GM23338 (cell line): ENCODE measurements at regions not wholly inside any gene's neighbourhood (a gene's known extent, or its start where the extent isn't known, plus 50 kb on each side); places are given as distances from the start of the nearest gene placed in this dataset.

Experiments used
- ATAC-seq: fragments of 200-7000 bp; cut with Tn5 transposase; 3 replicates; pipeline ENCODE4 v1.9.1; 2020
- DNase-seq: peaks from one replicate; pipeline ENCODE4 v3.0.0-alpha.2; 2015; ENCODE audit warnings: low spot score
- H2AFZ ChIP-seq: fragments of 200-600 bp; sonication (generic); 2 replicates; pipeline ENCODE4 v1.8.0; 2016; ENCODE audit warnings: antibody characterized with exemption, mild to moderate bottlenecking, moderate library complexity
- H3F3A ChIP-seq: fragments of 200-600 bp; sonication (generic); replicated peaks from 2 replicates; pipeline ENCODE4 v1.8.0; 2017; ENCODE audit warnings: antibody characterized with exemption, mixed run types, low read depth
- H3K27ac ChIP-seq: fragments of 200-600 bp; sonication (generic); 2 replicates; pipeline ENCODE4 v1.6.1; 2016; ENCODE audit warnings: low read depth
- H3K27me3 ChIP-seq: fragments of 200-600 bp; sonication (generic); 2 replicates; pipeline ENCODE4 v1.8.0; 2016; ENCODE audit warnings: mild to moderate bottlenecking, mixed run types, moderate library complexity; ENCODE audit not compliant: insufficient read depth
- H3K36me3 ChIP-seq: fragments of 200-600 bp; sonication (generic); 2 replicates; pipeline ENCODE4 v1.8.0; 2016; ENCODE audit warnings: mild to moderate bottlenecking; ENCODE audit not compliant: insufficient read depth
- H3K4me1 ChIP-seq: fragments of 200-600 bp; sonication (generic); 2 replicates; pipeline ENCODE4 v1.8.0; 2016; ENCODE audit warnings: mild to moderate bottlenecking, moderate library complexity; ENCODE audit not compliant: insufficient read depth
- H3K4me2 ChIP-seq: fragments of 200-600 bp; sonication (generic); 2 replicates; pipeline ENCODE4 v1.7.1; 2017; ENCODE audit warnings: mixed run types
- H3K4me3 ChIP-seq: fragments of 200-600 bp; sonication (generic); 2 replicates; pipeline ENCODE4 v1.6.1; 2016; ENCODE audit warnings: mixed run types
- H3K79me2 ChIP-seq: fragments of 200-600 bp; sonication (generic); replicated peaks from 2 replicates; pipeline ENCODE4 v1.8.0; 2017; ENCODE audit warnings: mild to moderate bottlenecking; ENCODE audit not compliant: insufficient read depth
- H3K9me2 ChIP-seq: fragments of 200-600 bp; sonication (generic); 2 replicates; pipeline ENCODE4 v1.8.0; 2017; ENCODE audit not compliant: insufficient read depth
- H4K20me1 ChIP-seq: fragments of 200-600 bp; sonication (generic); replicated peaks from 2 replicates; pipeline ENCODE4 v1.8.0; 2017; ENCODE audit warnings: mild to moderate bottlenecking; ENCODE audit not compliant: insufficient read depth
- H3K27ac Mint-ChIP-seq: 2 replicates; pipeline ENCODE4 v1.8.0; 2020; ENCODE audit warnings: inconsistent platforms, mild to moderate bottlenecking, moderate library complexity, mixed read lengths
- H3K27me3 Mint-ChIP-seq: 3 replicates; pipeline ENCODE4 v1.8.0; 2022; ENCODE audit warnings: low read depth, mild to moderate bottlenecking, moderate library complexity, mixed read lengths, inconsistent platforms; ENCODE audit not compliant: insufficient read depth, poor library complexity
- H3K36me3 Mint-ChIP-seq: 3 replicates; pipeline ENCODE4 v1.8.0; 2021; ENCODE audit warnings: low read depth, mild to moderate bottlenecking, inconsistent platforms, moderate library complexity, mixed read lengths
- H3K4me1 Mint-ChIP-seq: 3 replicates; pipeline ENCODE4 v1.8.0; 2020; ENCODE audit warnings: mild to moderate bottlenecking, inconsistent platforms, mixed read lengths
- H3K4me3 Mint-ChIP-seq: 3 replicates; pipeline ENCODE4 v1.8.0; 2021; ENCODE audit warnings: moderate library complexity, mild to moderate bottlenecking, inconsistent platforms, mixed read lengths
- H3K9me3 Mint-ChIP-seq: 3 replicates; pipeline ENCODE4 v1.8.0; 2020; ENCODE audit warnings: moderate library complexity, mild to moderate bottlenecking, inconsistent platforms, mixed read lengths
- CREB1 ChIP-seq: fragments of 250-450 bp; sonication (Bioruptor Pico); IDR thresholded peaks from 2 replicates; pipeline ENCODE4 v1.5.0; 2020; ENCODE audit warnings: low read depth, mild to moderate bottlenecking, moderate library complexity
- EZH2 ChIP-seq: fragments of 200-600 bp; sonication (generic); IDR thresholded peaks from one replicate; pipeline ENCODE4 v1.8.0; 2017; ENCODE audit warnings: antibody characterized with exemption, mild to moderate bottlenecking, low read depth; ENCODE audit not compliant: unreplicated experiment
- EZH2phosphoT487 ChIP-seq: fragments of 200-600 bp; sonication (generic); IDR thresholded peaks from one replicate; pipeline ENCODE4 v1.8.1; 2018; ENCODE audit warnings: antibody characterized with exemption; ENCODE audit not compliant: unreplicated experiment
- JUNB ChIP-seq: IDR thresholded peaks from one replicate; pipeline ENCODE4 v1.6.1; 2016; ENCODE audit warnings: antibody characterized with exemption; ENCODE audit not compliant: unreplicated experiment
- POLR2AphosphoS5 ChIP-seq: IDR thresholded peaks from 2 replicates; pipeline ENCODE4 v1.6.1; 2016; ENCODE audit warnings: antibody characterized with exemption, low read depth
- STAT1 ChIP-seq: IDR thresholded peaks from one replicate; pipeline ENCODE4 v1.6.1; 2016; ENCODE audit warnings: antibody characterized with exemption; ENCODE audit not compliant: unreplicated experiment
- ZNF114 ChIP-seq: fragments of 250-450 bp; sonication (Bioruptor Pico); IDR thresholded peaks from 2 replicates; pipeline ENCODE4 v1.5.0; 2020; ENCODE audit warnings: mild to moderate bottlenecking, moderate library complexity
- TF ChIP-seq, protein P1 (sequence below): fragments of 250-450 bp; sonication (Bioruptor Pico); IDR thresholded peaks from 2 replicates; pipeline ENCODE4 v1.5.0; 2020; ENCODE audit warnings: mild to moderate bottlenecking, moderate library complexity
- TF ChIP-seq, protein P2 (sequence below): IDR thresholded peaks from 2 replicates; pipeline ENCODE4 v1.6.1; 2016; ENCODE audit warnings: antibody characterized with exemption

DNA sequence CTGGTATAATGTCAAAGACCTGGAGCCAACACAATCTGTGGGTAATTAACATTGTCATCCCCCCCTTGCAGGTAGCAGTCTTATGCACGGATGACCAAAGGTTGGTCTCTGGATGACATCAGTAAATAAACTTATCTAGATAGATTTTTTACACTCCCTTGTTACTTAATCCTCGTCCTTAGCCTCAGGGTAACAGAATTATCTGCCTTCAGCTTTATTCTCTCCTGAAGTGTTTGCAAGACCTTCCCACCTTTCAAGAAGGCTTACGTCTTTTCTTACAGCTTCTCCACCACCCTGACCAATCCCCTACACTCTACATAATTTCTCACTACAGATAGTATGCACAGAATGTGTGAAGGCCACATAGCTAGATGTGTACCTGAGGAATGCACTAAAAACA, 434.8 kb upstream of the HTR1E start:
- no peak for ATAC-seq
- no peak for TF ChIP-seq EZH2
- TF ChIP-seq, protein P1, sequence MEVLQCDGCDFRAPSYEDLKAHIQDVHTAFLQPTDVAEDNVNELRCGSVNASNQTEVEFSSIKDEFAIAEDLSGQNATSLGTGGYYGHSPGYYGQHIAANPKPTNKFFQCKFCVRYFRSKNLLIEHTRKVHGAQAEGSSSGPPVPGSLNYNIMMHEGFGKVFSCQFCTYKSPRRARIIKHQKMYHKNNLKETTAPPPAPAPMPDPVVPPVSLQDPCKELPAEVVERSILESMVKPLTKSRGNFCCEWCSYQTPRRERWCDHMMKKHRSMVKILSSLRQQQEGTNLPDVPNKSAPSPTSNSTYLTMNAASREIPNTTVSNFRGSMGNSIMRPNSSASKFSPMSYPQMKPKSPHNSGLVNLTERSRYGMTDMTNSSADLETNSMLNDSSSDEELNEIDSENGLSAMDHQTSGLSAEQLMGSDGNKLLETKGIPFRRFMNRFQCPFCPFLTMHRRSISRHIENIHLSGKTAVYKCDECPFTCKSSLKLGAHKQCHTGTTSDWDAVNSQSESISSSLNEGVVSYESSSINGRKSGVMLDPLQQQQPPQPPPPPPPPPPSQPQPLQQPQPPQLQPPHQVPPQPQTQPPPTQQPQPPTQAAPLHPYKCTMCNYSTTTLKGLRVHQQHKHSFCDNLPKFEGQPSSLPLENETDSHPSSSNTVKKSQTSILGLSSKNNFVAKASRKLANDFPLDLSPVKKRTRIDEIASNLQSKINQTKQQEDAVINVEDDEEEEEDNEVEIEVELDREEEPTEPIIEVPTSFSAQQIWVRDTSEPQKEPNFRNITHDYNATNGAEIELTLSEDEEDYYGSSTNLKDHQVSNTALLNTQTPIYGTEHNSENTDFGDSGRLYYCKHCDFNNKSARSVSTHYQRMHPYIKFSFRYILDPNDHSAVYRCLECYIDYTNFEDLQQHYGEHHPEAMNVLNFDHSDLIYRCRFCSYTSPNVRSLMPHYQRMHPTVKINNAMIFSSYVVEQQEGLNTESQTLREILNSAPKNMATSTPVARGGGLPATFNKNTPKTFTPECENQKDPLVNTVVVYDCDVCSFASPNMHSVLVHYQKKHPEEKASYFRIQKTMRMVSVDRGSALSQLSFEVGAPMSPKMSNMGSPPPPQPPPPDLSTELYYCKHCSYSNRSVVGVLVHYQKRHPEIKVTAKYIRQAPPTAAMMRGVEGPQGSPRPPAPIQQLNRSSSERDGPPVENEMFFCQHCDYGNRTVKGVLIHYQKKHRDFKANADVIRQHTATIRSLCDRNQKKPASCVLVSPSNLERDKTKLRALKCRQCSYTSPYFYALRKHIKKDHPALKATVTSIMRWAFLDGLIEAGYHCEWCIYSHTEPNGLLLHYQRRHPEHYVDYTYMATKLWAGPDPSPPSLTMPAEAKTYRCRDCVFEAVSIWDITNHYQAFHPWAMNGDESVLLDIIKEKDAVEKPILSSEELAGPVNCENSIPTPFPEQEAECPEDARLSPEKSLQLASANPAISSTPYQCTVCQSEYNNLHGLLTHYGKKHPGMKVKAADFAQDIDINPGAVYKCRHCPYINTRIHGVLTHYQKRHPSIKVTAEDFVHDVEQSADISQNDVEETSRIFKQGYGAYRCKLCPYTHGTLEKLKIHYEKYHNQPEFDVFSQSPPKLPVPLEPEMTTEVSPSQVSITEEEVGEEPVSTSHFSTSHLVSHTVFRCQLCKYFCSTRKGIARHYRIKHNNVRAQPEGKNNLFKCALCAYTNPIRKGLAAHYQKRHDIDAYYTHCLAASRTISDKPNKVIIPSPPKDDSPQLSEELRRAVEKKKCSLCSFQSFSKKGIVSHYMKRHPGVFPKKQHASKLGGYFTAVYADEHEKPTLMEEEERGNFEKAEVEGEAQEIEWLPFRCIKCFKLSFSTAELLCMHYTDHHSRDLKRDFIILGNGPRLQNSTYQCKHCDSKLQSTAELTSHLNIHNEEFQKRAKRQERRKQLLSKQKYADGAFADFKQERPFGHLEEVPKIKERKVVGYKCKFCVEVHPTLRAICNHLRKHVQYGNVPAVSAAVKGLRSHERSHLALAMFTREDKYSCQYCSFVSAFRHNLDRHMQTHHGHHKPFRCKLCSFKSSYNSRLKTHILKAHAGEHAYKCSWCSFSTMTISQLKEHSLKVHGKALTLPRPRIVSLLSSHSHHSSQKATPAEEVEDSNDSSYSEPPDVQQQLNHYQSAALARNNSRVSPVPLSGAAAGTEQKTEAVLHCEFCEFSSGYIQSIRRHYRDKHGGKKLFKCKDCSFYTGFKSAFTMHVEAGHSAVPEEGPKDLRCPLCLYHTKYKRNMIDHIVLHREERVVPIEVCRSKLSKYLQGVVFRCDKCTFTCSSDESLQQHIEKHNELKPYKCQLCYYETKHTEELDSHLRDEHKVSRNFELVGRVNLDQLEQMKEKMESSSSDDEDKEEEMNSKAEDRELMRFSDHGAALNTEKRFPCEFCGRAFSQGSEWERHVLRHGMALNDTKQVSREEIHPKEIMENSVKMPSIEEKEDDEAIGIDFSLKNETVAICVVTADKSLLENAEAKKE (CRISPR knock-in tag), result no peak
- Mint-ChIP-seq H3K4me3 (no peak overlapping the region), H3K4me1 (no peaks in the 10 kb centered on the region), H3K9me3 (peaks cover 29% of the 10 kb centered on the region), H3K27me3 (no peaks in the 10 kb centered on the region), H3K36me3 (peaks cover 22% of the 10 kb centered on the region), H3K27ac (no peak overlapping the region)
- no peak overlapping the region for H3K4me3 ChIP-seq
- no peaks in the 10 kb centered on the region for H3K27me3 ChIP-seq
- no peak overlapping the region for H3K4me2 ChIP-seq
- DNase-seq, result no peak
- no peaks in the 10 kb centered on the region for H3K4me1 ChIP-seq
- 0 out of 2 replicates have a peak, but pooled peaks cover 3% of the 10 kb centered on the region for H3K36me3 ChIP-seq
- H3K9me2 ChIP-seq, result no peaks in the 10 kb centered on the region; the same call in 1 of the 2 replicates
- H2AFZ ChIP-seq, result no peak overlapping the region
- H3K79me2 ChIP-seq, result no peaks in the 10 kb centered on the region
- no peaks in the 10 kb centered on the region for H3F3A ChIP-seq
- H4K20me1 ChIP-seq, result no peaks in the 10 kb centered on the region
- H3K27ac ChIP-seq, result no peak overlapping the region

DNA sequence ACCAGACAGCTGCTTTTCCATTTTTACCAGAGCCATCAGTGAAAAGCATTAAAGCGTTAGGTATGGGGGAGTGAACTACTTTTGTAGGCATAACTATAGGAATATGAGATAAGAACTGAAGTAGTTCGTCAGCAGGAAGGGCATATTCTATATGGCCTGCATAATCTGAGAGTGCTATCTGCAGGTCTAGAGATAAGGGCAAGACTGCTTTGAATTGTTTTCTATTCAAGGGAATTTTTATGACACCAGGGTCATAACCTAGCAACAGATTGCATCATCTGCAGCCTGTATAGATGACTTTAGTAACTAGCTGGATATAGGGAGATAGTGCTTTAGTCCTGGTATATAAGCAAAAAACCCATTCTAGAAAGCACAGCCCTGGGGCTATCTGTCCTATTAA, 437.3 kb upstream of the HTR1E start:
- H3K79me2 ChIP-seq, result no peaks in the 10 kb centered on the region
- Mint-ChIP-seq H3K4me3 (no peak overlapping the region), H3K4me1 (no peaks in the 10 kb centered on the region), H3K36me3 (peaks cover 39% of the 10 kb centered on the region), H3K27me3 (no peaks in the 10 kb centered on the region), H3K9me3 (peaks cover 46% of the 10 kb centered on the region), H3K27ac (no peak overlapping the region)
- H3K4me2 ChIP-seq, result no peak overlapping the region
- H3K36me3 ChIP-seq, result 0 out of 2 replicates have a peak, but pooled peaks cover 3% of the 10 kb centered on the region
- no peaks in the 10 kb centered on the region for H4K20me1 ChIP-seq
- no peaks in the 10 kb centered on the region for H3F3A ChIP-seq
- H3K4me1 ChIP-seq, result no peaks in the 10 kb centered on the region
- no peak overlapping the region for H2AFZ ChIP-seq
- H3K27ac ChIP-seq, result no peak overlapping the region
- DNase-seq, result no peak
- ATAC-seq, result no peak
- no peaks in the 10 kb centered on the region for H3K27me3 ChIP-seq
- no peak overlapping the region for H3K4me3 ChIP-seq
- H3K9me2 ChIP-seq, result no peaks in the 10 kb centered on the region; the same call in 1 of the 2 replicates
- TF ChIP-seq JUNB (no peak), ZNF114 (CRISPR knock-in tag) (no peak), EZH2phosphoT487 (no peak), CREB1 (CRISPR knock-in tag) (no peak), POLR2AphosphoS5 (no peak), STAT1 (no peak)
- TF ChIP-seq, protein P2, sequence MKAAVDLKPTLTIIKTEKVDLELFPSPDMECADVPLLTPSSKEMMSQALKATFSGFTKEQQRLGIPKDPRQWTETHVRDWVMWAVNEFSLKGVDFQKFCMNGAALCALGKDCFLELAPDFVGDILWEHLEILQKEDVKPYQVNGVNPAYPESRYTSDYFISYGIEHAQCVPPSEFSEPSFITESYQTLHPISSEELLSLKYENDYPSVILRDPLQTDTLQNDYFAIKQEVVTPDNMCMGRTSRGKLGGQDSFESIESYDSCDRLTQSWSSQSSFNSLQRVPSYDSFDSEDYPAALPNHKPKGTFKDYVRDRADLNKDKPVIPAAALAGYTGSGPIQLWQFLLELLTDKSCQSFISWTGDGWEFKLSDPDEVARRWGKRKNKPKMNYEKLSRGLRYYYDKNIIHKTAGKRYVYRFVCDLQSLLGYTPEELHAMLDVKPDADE, result no peak
